ENCODE measurements at regions not wholly inside any gene's neighbourhood (a gene's known extent, or its start where the extent isn't known, plus 50 kb on each side); places are given as distances from the start of the nearest gene placed in this dataset.

DNA sequence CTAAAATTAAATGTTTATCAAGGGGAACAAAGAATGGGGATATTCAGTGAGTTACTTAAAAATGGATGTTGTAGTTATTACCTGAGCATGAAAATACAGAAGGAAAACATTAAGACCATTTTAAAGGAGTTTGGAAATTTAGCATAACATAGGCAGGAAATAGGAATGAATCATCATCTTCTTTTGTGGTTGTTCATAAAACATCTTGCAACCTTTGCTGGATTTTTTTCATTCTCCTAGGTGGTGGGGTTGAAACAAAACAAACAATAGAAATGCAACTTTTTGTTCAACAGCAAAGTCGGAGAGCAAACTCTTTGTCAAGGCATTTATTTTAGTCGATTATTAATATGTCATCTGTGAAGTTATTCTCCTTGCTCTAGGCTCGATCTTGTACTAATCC, 275.1 kb downstream of the IPO8 start:
- Histone ChIP-seq H3K36me3 (replicated peaks; ENCODE audit: low read depth, low read length) (no peaks in the 10 kb centered on the region), H3K27me3 (ENCODE audit: low read depth, low read length) (no peaks in the 10 kb centered on the region), H3K4me3 (ENCODE audit: low read length) (no peak overlapping the region), H3K27ac (ENCODE audit: low read length) (no peak overlapping the region), H2AFZ (ENCODE audit: low read depth, low read length) (no peak overlapping the region), H3K4me1 (ENCODE audit: low read length) (no peaks in the 10 kb centered on the region), H3K9ac (ENCODE audit: low read length) (no peak overlapping the region), H3K9me3 (ENCODE audit: insufficient read depth, low read length) (no peaks in the 10 kb centered on the region), H3K79me2 (ENCODE audit: low read length) (no peaks in the 10 kb centered on the region), H4K20me1 (ENCODE audit: insufficient read depth, low read length) (no peaks in the 10 kb centered on the region), H3K4me2 (ENCODE audit: low read length) (no peak overlapping the region)
- no peak for TF ChIP-seq EZH2phosphoT487 (IDR thresholded peaks at IDR 0.05; ENCODE audit: low read depth)
- TF ChIP-seq, protein P1, sequence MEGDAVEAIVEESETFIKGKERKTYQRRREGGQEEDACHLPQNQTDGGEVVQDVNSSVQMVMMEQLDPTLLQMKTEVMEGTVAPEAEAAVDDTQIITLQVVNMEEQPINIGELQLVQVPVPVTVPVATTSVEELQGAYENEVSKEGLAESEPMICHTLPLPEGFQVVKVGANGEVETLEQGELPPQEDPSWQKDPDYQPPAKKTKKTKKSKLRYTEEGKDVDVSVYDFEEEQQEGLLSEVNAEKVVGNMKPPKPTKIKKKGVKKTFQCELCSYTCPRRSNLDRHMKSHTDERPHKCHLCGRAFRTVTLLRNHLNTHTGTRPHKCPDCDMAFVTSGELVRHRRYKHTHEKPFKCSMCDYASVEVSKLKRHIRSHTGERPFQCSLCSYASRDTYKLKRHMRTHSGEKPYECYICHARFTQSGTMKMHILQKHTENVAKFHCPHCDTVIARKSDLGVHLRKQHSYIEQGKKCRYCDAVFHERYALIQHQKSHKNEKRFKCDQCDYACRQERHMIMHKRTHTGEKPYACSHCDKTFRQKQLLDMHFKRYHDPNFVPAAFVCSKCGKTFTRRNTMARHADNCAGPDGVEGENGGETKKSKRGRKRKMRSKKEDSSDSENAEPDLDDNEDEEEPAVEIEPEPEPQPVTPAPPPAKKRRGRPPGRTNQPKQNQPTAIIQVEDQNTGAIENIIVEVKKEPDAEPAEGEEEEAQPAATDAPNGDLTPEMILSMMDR (IDR thresholded peaks at IDR 0.05; ENCODE audit: low read depth, low read length) = no peak

DNA sequence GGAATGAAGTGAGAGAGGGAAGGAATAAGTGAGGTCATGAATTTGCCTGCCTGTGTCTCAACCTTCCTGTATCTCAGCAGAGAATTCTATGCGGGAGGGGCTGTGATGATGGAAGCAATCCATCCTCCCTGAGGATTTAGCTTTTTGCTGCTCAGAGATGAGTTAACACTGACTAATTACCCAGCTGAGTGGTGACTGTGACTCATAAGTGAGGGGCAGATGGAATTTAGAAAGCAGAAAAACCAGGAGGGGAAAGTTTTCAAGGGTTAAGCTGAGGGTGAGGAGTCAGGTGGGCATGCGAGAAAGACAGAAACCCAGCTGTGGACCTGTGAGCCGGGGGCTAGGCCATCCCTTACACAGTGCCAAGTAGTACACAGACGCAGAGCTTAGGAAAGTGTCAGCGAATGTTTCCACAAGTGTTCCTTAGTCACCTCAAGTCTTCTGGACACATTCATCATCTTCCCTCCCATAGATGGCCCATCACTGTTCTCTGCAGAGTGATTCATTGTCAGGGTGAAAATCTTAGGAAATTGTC, 277.9 kb downstream of the IPO8 start:
- Histone ChIP-seq H3K27me3 (ENCODE audit: low read depth, low read length) (no peaks in the 10 kb centered on the region), H3K4me1 (ENCODE audit: low read length) (no peaks in the 10 kb centered on the region), H4K20me1 (ENCODE audit: insufficient read depth, low read length) (no peaks in the 10 kb centered on the region), H3K4me3 (ENCODE audit: low read length) (no peak overlapping the region), H3K9ac (ENCODE audit: low read length) (no peak overlapping the region), H3K79me2 (ENCODE audit: low read length) (no peaks in the 10 kb centered on the region), H3K36me3 (replicated peaks; ENCODE audit: low read depth, low read length) (no peaks in the 10 kb centered on the region), H3K9me3 (ENCODE audit: insufficient read depth, low read length) (no peaks in the 10 kb centered on the region), H3K4me2 (ENCODE audit: low read length) (no peak overlapping the region), H3K27ac (ENCODE audit: low read length) (no peak overlapping the region), H2AFZ (ENCODE audit: low read depth, low read length) (no peak overlapping the region)
- TF ChIP-seq, protein P1 (IDR thresholded peaks at IDR 0.05; ENCODE audit: low read depth, low read length) = no peak
- no peak for TF ChIP-seq EZH2phosphoT487 (IDR thresholded peaks at IDR 0.05; ENCODE audit: low read depth)

DNA sequence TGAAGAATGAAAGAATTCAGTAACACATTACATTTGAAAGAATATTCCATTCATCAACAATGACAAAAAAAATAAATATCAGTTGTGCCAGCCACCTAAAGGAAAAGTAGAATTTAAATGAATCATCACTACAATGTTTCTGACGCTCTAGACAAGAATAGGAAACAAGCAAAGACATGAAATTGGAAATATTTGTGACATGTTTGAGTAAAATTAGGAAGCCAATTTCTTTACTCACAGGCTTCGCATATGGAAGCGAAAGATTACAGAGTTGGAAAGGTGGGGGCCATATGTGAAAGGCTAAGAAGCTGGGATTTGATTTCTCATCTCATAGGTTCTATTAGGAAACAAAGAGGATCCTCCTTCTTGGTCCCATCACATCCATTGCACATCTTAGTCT, 279.0 kb downstream of the IPO8 start:
- no peaks in the 10 kb centered on the region for H4K20me1 ChIP-seq (ENCODE audit: insufficient read depth, low read length)
- no peaks in the 10 kb centered on the region for H3K36me3 ChIP-seq (replicated peaks; ENCODE audit: low read depth, low read length)
- no peaks in the 10 kb centered on the region for H3K79me2 ChIP-seq (ENCODE audit: low read length)
- no peak overlapping the region for H3K4me2 ChIP-seq (ENCODE audit: low read length)
- TF ChIP-seq, protein P1 (IDR thresholded peaks at IDR 0.05; ENCODE audit: low read depth, low read length) = no peak
- TF ChIP-seq EZH2phosphoT487 (IDR thresholded peaks at IDR 0.05; ENCODE audit: low read depth) = no peak
- H3K9ac ChIP-seq (ENCODE audit: low read length) = no peak overlapping the region
- no peaks in the 10 kb centered on the region for H3K9me3 ChIP-seq (ENCODE audit: insufficient read depth, low read length)
- no peaks in the 10 kb centered on the region for H3K27me3 ChIP-seq (ENCODE audit: low read depth, low read length)
- H3K4me1 ChIP-seq (ENCODE audit: low read length) = no peaks in the 10 kb centered on the region
- no peak overlapping the region for H3K4me3 ChIP-seq (ENCODE audit: low read length)
- H3K27ac ChIP-seq (ENCODE audit: low read length) = no peak overlapping the region
- H2AFZ ChIP-seq (ENCODE audit: low read depth, low read length) = no peak overlapping the region

DNA sequence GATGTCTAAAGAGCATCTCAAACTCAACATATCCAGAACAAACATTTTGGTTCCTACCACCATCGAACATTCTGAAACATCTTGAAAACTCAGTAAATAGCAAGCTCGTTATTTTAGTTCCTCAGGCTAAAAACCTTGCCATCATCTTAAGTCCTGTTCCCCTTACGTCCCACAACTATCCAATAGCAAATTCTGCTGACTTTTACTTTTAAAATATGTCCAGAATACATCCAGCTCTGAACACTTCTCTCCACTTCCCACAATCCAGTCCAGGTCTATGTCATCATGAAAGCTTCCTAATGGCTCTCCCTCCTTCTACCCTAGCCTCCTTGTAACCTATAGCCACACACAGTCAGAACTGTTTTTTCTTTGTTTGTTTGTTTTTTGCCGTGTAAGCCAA, 279.9 kb downstream of the IPO8 start:
- no peaks in the 10 kb centered on the region for H3K79me2 ChIP-seq (ENCODE audit: low read length)
- H3K4me1 ChIP-seq (ENCODE audit: low read length) = no peaks in the 10 kb centered on the region
- no peak overlapping the region for H3K4me2 ChIP-seq (ENCODE audit: low read length)
- no peaks in the 10 kb centered on the region for H4K20me1 ChIP-seq (ENCODE audit: insufficient read depth, low read length)
- H3K4me3 ChIP-seq (ENCODE audit: low read length) = no peak overlapping the region
- H3K9ac ChIP-seq (ENCODE audit: low read length) = no peak overlapping the region
- H3K9me3 ChIP-seq (ENCODE audit: insufficient read depth, low read length) = no peaks in the 10 kb centered on the region
- H3K36me3 ChIP-seq (replicated peaks; ENCODE audit: low read depth, low read length) = no peaks in the 10 kb centered on the region
- H3K27ac ChIP-seq (ENCODE audit: low read length) = no peak overlapping the region
- no peaks in the 10 kb centered on the region for H3K27me3 ChIP-seq (ENCODE audit: low read depth, low read length)
- no peak overlapping the region for H2AFZ ChIP-seq (ENCODE audit: low read depth, low read length)
- TF ChIP-seq EZH2phosphoT487 (IDR thresholded peaks at IDR 0.05; ENCODE audit: low read depth) = no peak
- TF ChIP-seq, protein P1 (IDR thresholded peaks at IDR 0.05; ENCODE audit: low read depth, low read length) = no peak

Data from OCI-LY3 (cell line).